Activated B cell treated with CpG ODN at 0.5 μM for 24 hours (primary cell): ENCODE measurements at regions not wholly inside any gene's neighbourhood (a gene's known extent, or its start where the extent isn't known, plus 50 kb on each side); places are given as distances from the start of the nearest gene placed in this dataset.

Experiments used
- ATAC-seq: fragments of 200-7000 bp; cut with Tn5 transposase; one replicate; pipeline ENCODE4 v1.10.0; 2021; ENCODE audit warnings: low read depth, mild to moderate bottlenecking, moderate library complexity
- CTCF ChIA-PET: fragments of 350-600 bp; sonication (Branson Sonifier 250); formaldehyde crosslinking; loops from one replicate; lab custom pipeline; 2021; ENCODE audit warnings: antibody characterized with exemption; lab: Charles Lee
- POLR2A ChIA-PET: fragments of 350-600 bp; sonication (Branson Sonifier 250); formaldehyde crosslinking; loops from one replicate; lab custom pipeline; 2021; ENCODE audit warnings: antibody characterized with exemption; lab: Charles Lee
- DNase-seq: peaks from one replicate; pipeline ENCODE4 v3.0.0; 2022
- H3K27ac Mint-ChIP-seq: one replicate; pipeline ENCODE4 v1.8.0; 2020; ENCODE audit warnings: mixed read lengths
- H3K27me3 Mint-ChIP-seq: one replicate; pipeline ENCODE4 v1.8.0; 2021; ENCODE audit warnings: mixed read lengths
- H3K36me3 Mint-ChIP-seq: one replicate; pipeline ENCODE4 v1.8.0; 2021; ENCODE audit warnings: low read depth, mixed read lengths
- H3K4me1 Mint-ChIP-seq: one replicate; pipeline ENCODE4 v1.8.0; 2021; ENCODE audit warnings: mixed read lengths
- H3K4me3 Mint-ChIP-seq: one replicate; pipeline ENCODE4 v1.8.0; 2020; ENCODE audit warnings: mild to moderate bottlenecking, mixed read lengths
- H3K9me3 Mint-ChIP-seq: one replicate; pipeline ENCODE4 v1.8.0; 2020; ENCODE audit warnings: mixed read lengths
- CTCF ChIP-seq: fragments of 200-600 bp; IDR thresholded peaks from one replicate; pipeline ENCODE4 v1.8.0; 2022; ENCODE audit warnings: antibody characterized with exemption, mild to moderate bottlenecking
- intact Hi-C: fragments of 100-400 bp; cut with micrococcal nuclease; formaldehyde crosslinking; loops from one replicate; pipeline ENCODE4 v1.15.1; 2024

- POLR2A ChIA-PET = no interaction called here
- H3K27me3 Mint-ChIP-seq = peaks cover 5% of the 10 kb centered on the region
- TF ChIP-seq CTCF = no peak
- H3K4me1 Mint-ChIP-seq = no peaks in the 10 kb centered on the region
- no peak overlapping the region for H3K27ac Mint-ChIP-seq
- peaks cover 7% of the 10 kb centered on the region for H3K9me3 Mint-ChIP-seq
- intact Hi-C loops = no loop called here
- CTCF ChIA-PET = no interaction called here
- ATAC-seq (no peak), DNase-seq (no peak)
- H3K4me3 Mint-ChIP-seq = no peak overlapping the region
- no peaks in the 10 kb centered on the region for H3K36me3 Mint-ChIP-seq
Observed at GRCh38 chr15:92538115-92538514, 117.5 kb downstream of the FAM174B start.

DNA sequence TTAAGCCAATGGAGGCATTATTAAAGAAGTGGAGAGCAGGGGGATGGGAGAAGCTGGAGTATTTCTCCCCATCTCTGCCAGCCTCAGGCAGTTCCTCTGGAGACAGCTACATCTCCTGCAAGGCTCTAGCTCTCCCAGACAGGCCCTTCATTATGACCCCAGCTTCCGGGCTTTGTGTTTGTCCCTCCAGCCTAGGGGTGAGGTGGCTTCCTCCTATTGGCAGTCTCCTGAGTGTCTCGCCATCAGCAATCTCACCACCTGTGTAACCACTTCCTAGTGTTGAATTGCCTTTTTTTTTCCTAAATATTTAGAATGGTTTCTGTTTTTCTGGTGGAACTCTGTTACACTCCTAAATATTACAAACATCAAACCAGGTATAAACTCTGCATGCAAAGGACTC, 122.3 kb downstream of the FAM174B start:
- no peak for ATAC-seq
- Mint-ChIP-seq H3K36me3 (no peaks in the 10 kb centered on the region), H3K4me3 (no peak overlapping the region), H3K27me3 (peaks cover 11% of the 10 kb centered on the region), H3K27ac (no peak overlapping the region), H3K4me1 (no peaks in the 10 kb centered on the region), H3K9me3 (peaks cover 9% of the 10 kb centered on the region)
- DNase-seq = no peak
- intact Hi-C loops = no loop called here
- no peak for TF ChIP-seq CTCF
- ChIA-PET POLR2A (no interaction called here), CTCF (no interaction called here)

DNA sequence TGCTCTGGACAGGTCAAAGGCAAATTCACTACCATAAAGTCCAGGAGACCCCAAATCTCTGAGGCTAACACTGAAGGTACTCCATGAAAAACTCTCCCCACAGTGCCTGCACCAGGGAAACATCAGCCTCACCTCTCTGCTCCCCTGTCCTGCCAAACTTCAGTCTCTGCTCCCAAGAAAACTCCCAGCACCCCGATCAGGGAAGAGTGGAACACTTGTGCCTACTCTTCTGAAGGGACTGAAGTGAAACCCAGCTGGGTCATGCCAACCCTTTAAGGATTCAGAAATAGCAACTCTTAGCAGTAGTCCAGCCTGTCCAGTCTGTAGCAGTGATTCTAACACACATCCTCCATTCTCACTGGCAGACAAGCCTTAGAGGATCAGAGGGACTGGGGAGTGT, 124.2 kb downstream of the FAM174B start:
- intact Hi-C loops = no loop called here
- no peaks in the 10 kb centered on the region for H3K36me3 Mint-ChIP-seq
- DNase-seq (no peak), ATAC-seq (no peak)
- CTCF ChIA-PET = no interaction called here
- no peaks in the 10 kb centered on the region for H3K4me1 Mint-ChIP-seq
- peaks cover 9% of the 10 kb centered on the region for H3K9me3 Mint-ChIP-seq
- H3K4me3 Mint-ChIP-seq = no peak overlapping the region
- POLR2A ChIA-PET = no interaction called here
- no peak overlapping the region for H3K27ac Mint-ChIP-seq
- no peak for TF ChIP-seq CTCF
- peaks cover 11% of the 10 kb centered on the region for H3K27me3 Mint-ChIP-seq

- no peaks in the 10 kb centered on the region for H3K4me1 Mint-ChIP-seq
- CTCF ChIA-PET = no interaction called here
- intact Hi-C loops = no loop called here
- no peak for ATAC-seq
- H3K4me3 Mint-ChIP-seq = no peak overlapping the region
- POLR2A ChIA-PET = no interaction called here
- H3K36me3 Mint-ChIP-seq = no peaks in the 10 kb centered on the region
- H3K27me3 Mint-ChIP-seq = peaks cover 9% of the 10 kb centered on the region
- H3K9me3 Mint-ChIP-seq = peaks cover 2% of the 10 kb centered on the region
- no peak for DNase-seq
- no peak for TF ChIP-seq CTCF
- no peak overlapping the region for H3K27ac Mint-ChIP-seq
Observed at GRCh38 chr15:92528736-92529135, 126.8 kb downstream of the FAM174B start.

DNA sequence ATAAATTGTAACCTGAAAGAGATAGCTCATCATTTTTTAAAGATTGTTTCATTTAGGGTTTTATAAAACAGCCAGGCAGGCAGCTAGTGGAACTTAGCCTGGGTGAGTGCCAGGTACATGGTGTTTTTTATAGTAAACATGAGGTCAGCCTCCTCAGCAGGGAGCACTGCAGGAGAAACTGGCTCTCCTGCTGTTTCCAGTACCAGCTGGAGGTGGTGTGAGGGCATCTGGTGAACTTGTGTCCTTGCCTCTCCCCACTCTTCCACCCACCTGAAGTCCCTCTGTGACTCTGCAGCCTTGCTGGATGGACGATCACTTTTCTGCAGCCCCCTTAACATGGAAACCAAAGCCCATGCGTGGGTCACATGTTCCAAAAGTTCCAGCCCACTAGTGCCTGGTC, 128.4 kb downstream of the FAM174B start:
- TF ChIP-seq CTCF = no peak
- Mint-ChIP-seq H3K4me3 (no peak overlapping the region), H3K4me1 (no peaks in the 10 kb centered on the region), H3K27ac (no peak overlapping the region), H3K9me3 (peaks cover 2% of the 10 kb centered on the region), H3K36me3 (no peaks in the 10 kb centered on the region), H3K27me3 (peaks cover 9% of the 10 kb centered on the region)
- DNase-seq (no peak), ATAC-seq (no peak)
- CTCF ChIA-PET = no interaction called here
- intact Hi-C loops = no loop called here
- POLR2A ChIA-PET = no interaction called here
